Epithelial cell of esophagus (primary cell): ENCODE measurements at regions not wholly inside any gene's neighbourhood (a gene's known extent, or its start where the extent isn't known, plus 50 kb on each side); places are given as distances from the start of the nearest gene placed in this dataset.

Source experiments
- DNase-seq: peaks from one replicate; pipeline ENCODE4 v3.0.0; 2010; ENCODE audit warnings: low read depth
- H3K4me3 ChIP-seq: 2 replicates; pipeline ENCODE4 v1.5.1; 2011; ENCODE audit warnings: mild to moderate bottlenecking, low read length, control low read depth
- TF ChIP-seq, protein P1 (sequence below): IDR thresholded peaks from 2 replicates; pipeline ENCODE4 v1.5.1; 2011; ENCODE audit warnings: low read depth, mild to moderate bottlenecking, low read length, control low read depth, inconsistent platforms; ENCODE audit not compliant: insufficient read depth; ENCODE audit errors: missing control alignments

DNA sequence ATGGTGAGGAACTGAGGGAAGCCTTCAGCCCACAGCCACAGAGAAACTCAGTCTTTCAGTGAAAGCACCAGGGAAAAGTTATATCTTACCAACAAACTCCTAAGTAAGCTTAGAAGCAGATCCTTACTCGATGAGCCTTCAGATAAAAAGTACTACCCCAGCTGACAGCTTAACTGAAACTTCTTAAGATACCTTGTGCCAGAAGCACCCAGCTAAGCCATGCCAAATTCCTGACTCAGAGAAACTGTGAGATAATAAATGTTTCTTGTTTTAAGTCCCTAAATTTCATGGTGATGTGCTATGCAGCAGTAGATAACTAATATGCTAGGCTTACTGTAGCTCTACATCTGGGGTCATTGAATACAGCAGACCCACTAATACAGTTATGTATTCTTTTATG, 2025.0 kb downstream of the LRRC4C start:
- TF ChIP-seq, protein P1, sequence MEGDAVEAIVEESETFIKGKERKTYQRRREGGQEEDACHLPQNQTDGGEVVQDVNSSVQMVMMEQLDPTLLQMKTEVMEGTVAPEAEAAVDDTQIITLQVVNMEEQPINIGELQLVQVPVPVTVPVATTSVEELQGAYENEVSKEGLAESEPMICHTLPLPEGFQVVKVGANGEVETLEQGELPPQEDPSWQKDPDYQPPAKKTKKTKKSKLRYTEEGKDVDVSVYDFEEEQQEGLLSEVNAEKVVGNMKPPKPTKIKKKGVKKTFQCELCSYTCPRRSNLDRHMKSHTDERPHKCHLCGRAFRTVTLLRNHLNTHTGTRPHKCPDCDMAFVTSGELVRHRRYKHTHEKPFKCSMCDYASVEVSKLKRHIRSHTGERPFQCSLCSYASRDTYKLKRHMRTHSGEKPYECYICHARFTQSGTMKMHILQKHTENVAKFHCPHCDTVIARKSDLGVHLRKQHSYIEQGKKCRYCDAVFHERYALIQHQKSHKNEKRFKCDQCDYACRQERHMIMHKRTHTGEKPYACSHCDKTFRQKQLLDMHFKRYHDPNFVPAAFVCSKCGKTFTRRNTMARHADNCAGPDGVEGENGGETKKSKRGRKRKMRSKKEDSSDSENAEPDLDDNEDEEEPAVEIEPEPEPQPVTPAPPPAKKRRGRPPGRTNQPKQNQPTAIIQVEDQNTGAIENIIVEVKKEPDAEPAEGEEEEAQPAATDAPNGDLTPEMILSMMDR, result no peak
- DNase-seq, result no peak
- H3K4me3 ChIP-seq, result no peak overlapping the region

DNA sequence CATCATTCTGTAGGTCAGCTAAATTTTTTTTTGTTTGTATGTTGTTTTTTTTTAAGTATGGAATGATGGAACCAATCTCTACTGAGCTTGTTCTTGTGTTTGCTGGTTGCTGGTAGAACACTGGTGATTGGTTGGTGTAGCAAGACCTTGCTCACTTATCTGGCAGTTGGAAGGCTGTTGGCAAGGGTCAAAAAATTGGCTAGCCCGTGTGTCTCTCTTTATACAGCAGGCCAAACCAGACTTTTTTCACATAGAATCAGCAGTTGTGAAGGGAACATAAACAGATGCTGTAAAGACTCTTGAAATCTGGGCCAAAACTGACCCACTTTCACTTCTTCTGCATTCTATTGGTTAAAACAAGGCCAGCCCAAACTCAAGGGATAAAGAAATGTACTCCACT, 2026.5 kb downstream of the LRRC4C start:
- TF ChIP-seq, protein P1, result no peak
- no peak overlapping the region for H3K4me3 ChIP-seq
- DNase-seq, result no peak

DNA sequence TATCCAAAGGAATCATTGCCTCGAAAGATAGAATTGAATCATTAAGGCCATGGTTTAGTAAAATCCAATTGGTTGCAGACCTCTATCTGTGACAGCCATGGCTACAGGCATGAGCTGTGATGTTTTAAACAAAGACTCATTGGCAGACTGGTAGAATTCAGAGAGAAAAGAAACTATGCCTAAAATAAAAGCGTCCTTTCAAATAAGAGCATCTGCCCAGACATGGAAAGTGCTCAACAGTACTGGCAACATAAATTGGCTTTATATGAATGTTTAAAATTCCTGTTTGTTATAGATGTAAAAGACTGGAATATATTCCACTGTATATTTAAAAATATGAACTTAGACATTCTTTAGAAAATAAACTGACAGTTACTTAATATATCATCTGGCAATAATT, 2034.2 kb downstream of the LRRC4C start:
- no peak overlapping the region for H3K4me3 ChIP-seq
- DNase-seq, result no peak
- TF ChIP-seq, protein P1, result no peak

DNA sequence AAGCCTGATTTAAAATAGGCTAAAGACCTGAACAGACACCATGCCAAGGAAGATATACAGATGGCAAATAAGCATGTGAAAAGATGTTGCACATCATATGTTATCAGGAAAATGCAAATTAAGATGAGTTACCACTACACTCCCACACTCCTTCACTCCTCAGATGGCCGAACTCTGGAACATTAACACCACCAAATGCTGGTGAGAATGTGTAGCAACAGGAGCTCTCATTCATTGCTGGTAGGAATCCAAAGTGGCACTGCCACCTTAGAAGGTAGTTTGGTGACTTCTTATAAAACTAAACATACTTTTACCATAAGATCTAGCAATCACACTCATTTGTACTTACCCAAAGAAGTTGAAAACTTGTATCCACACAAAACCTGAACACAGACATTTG, 2047.3 kb downstream of the LRRC4C start:
- DNase-seq, result no peak
- TF ChIP-seq, protein P1, result no peak
- H3K4me3 ChIP-seq, result no peak overlapping the region

DNA sequence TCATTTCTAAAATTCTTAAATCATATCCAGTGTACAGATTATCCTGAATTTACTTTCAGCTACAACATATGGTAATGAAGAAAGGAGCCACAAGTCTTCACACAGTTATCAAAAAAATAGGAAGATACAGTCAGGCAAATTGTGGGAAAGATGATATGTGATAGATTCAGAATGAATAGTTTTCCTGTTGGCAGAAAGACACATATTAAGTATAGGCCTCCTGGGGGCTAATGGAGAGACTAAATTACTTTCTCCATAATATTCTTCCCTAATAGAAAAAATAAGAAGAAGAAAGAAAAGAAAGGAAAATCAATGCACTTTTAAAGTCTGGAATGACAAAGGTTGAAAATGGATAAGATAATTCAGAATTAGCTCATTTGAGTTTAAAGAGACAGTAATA, 2073.5 kb downstream of the LRRC4C start:
- no peak overlapping the region for H3K4me3 ChIP-seq
- DNase-seq, result no peak
- TF ChIP-seq, protein P1, result no peak

DNA sequence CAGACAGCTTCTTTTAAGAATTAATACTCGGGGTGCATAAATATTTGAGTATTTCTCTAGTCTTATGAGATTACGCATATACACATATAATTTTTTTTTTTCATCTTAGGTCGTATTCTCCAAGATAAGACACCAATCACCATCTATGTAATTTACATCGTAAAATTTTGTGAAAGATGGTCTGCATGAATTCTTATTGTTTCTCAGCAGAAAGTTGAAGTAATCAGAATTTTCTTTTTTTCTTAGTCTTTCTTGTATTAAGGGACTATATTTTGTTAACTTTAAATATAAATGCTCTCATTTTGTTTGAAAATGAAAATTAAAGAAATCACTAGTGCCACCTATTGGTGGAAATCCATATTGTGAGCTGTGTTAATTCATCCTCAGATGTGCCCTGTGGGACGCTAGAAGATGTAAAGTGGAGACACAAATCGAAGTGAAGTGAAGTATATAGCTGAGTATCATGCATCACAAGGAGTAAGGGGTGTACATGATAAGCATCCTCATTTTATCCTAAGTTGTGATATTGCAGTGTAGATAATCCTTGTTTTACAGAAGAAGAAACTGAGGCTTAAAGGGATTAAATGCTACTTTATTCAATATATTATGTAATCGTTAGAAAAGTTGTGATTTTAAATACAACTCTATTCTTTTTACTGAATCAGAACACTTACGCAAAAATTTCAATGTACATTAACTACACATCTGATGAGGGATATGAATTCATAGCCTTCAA, 2084.3 kb downstream of the LRRC4C start:
- peak; percentile 23 for DNase-seq
- H3K4me3 ChIP-seq, result no peak overlapping the region
- TF ChIP-seq, protein P1, result peak; percentile 43

DNA sequence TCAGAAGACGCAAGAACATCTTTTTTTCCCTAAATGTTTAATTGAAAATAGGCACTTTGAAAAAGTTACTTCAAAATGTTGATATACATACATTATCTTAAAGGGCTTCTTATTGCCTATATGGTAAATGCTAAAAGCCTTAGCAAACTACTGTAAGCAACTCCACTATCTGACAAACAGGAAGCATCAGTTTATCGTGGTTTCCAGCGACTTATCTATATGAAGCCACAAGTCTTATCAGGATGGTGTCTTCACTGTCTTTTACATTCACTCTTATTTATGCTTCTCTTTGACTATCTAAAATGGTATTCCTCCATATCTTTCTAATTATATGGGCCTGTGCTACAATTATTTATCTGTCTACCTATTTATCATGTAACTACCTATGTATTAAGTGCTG, 2091.9 kb downstream of the LRRC4C start:
- TF ChIP-seq, protein P1, result no peak
- no peak for DNase-seq
- no peak overlapping the region for H3K4me3 ChIP-seq
